Prostate gland (tissue), 2 donors: ENCODE measurements at regions not wholly inside any gene's neighbourhood (a gene's known extent, or its start where the extent isn't known, plus 50 kb on each side); places are given as distances from the start of the nearest gene placed in this dataset.

Experiments used
- CTCF ChIP-seq, 4 experiments: fragments of 200-600 bp in 2 of 4; fragments of 450-650 bp in 2 of 4; sonication (generic) in 2 of 4; IDR thresholded peaks; 1 replicate in 3 of 4; 2 replicates in 1 of 4; pipeline ENCODE4 v1.5.1; 2016 to 2019; ENCODE audit warnings: antibody characterized with exemption in 4 of 4, mild to moderate bottlenecking in 2 of 4, moderate library complexity in 2 of 4
- POLR2A ChIP-seq: fragments of 450-650 bp; IDR thresholded peaks from one replicate; pipeline ENCODE4 v1.6.1; 2016; ENCODE audit warnings: antibody characterized with exemption, mild to moderate bottlenecking
- POLR2AphosphoS5 ChIP-seq: sonication (generic); formaldehyde crosslinking; IDR thresholded peaks from one replicate; pipeline ENCODE4 v1.6.1; 2017; ENCODE audit warnings: antibody characterized with exemption

GRCh38 chr1:58902830-58903513 lies 119.1 kb upstream of the JUN start:
- TF ChIP-seq CTCF (IDR thresholded peaks at IDR 0.05): no peak
- no peak for TF ChIP-seq POLR2A
- TF ChIP-seq POLR2AphosphoS5: no peak
